ENCODE measurements at regions not wholly inside any gene's neighbourhood (a gene's known extent, or its start where the extent isn't known, plus 50 kb on each side); places are given as distances from the start of the nearest gene placed in this dataset.
A peak's percentile ranks its signal among the peaks of the same experiment; 100 is the strongest.

- TF ChIP-seq CTCF (IDR thresholded peaks at IDR 0.05; ENCODE audit: low read depth, low read length), result no peak
- in situ Hi-C loops (cut with HindIII; ENCODE audit: low sequenced_read_pairs), result no loop called here
- no peak for DNase-seq (ENCODE audit: low read depth, low spot score)
- H3K4me3 ChIP-seq (ENCODE audit: low read depth, low read length), result no peak overlapping the region
Measured at GRCh38 chr4:164484551-164484950, 269.4 kb upstream of the SMIM31 start.

GRCh38 chr4:164485136-164485535 lies 268.8 kb upstream of the SMIM31 start:
- DNase-seq (ENCODE audit: low read depth, low spot score), result no peak
- H3K4me3 ChIP-seq (ENCODE audit: low read depth, low read length), result no peak overlapping the region
- in situ Hi-C loops (cut with HindIII; ENCODE audit: low sequenced_read_pairs), result no loop called here
- TF ChIP-seq CTCF (IDR thresholded peaks at IDR 0.05; ENCODE audit: low read depth, low read length), result no peak

GRCh38 chr4:164488114-164488513 lies 265.8 kb upstream of the SMIM31 start:
- DNase-seq (ENCODE audit: low read depth, low spot score), result no peak
- H3K4me3 ChIP-seq (ENCODE audit: low read depth, low read length), result no peak overlapping the region
- no peak for TF ChIP-seq CTCF (IDR thresholded peaks at IDR 0.05; ENCODE audit: low read depth, low read length)
- in situ Hi-C loops (cut with HindIII; ENCODE audit: low sequenced_read_pairs), result no loop called here

- TF ChIP-seq CTCF (IDR thresholded peaks at IDR 0.05; ENCODE audit: low read depth, low read length), result no peak
- H3K4me3 ChIP-seq (ENCODE audit: low read depth, low read length), result no peak overlapping the region
- in situ Hi-C loops (cut with HindIII; ENCODE audit: low sequenced_read_pairs), result no loop called here
- DNase-seq (ENCODE audit: low read depth, low spot score), result peak; percentile 44
Measured at GRCh38 chr4:164501074-164501473, 252.9 kb upstream of the SMIM31 start.

- no peak for DNase-seq (ENCODE audit: low read depth, low spot score)
- no peak overlapping the region for H3K4me3 ChIP-seq (ENCODE audit: low read depth, low read length)
- in situ Hi-C loops (cut with HindIII; ENCODE audit: low sequenced_read_pairs), result no loop called here
- TF ChIP-seq CTCF (IDR thresholded peaks at IDR 0.05; ENCODE audit: low read depth, low read length), result no peak
Measured at GRCh38 chr4:164503874-164504273, 250.1 kb upstream of the SMIM31 start.

GRCh38 chr4:164508097-164508496 lies 245.8 kb upstream of the SMIM31 start:
- no peak for DNase-seq (ENCODE audit: low read depth, low spot score)
- TF ChIP-seq CTCF (IDR thresholded peaks at IDR 0.05; ENCODE audit: low read depth, low read length), result no peak
- in situ Hi-C loops (cut with HindIII; ENCODE audit: low sequenced_read_pairs), result no loop called here

GRCh38 chr4:164508771-164509170 lies 245.2 kb upstream of the SMIM31 start:
- no peak for TF ChIP-seq CTCF (IDR thresholded peaks at IDR 0.05; ENCODE audit: low read depth, low read length)
- H3K4me3 ChIP-seq (ENCODE audit: low read depth, low read length), result no peak overlapping the region
- no peak for DNase-seq (ENCODE audit: low read depth, low spot score)
- in situ Hi-C loops (cut with HindIII; ENCODE audit: low sequenced_read_pairs), result no loop called here

More at GRCh38 chr4:164508097-164508496, 245.8 kb upstream of the SMIM31 start:
- H3K4me3 ChIP-seq (ENCODE audit: low read depth, low read length), result no peak overlapping the region
